ACHN (cell line): ENCODE measurements at regions not wholly inside any gene's neighbourhood (a gene's known extent, or its start where the extent isn't known, plus 50 kb on each side); places are given as distances from the start of the nearest gene placed in this dataset.

ENCODE experiments used
- DNase-seq: peaks from one replicate; pipeline ENCODE4 v3.0.0-alpha.2; 2015
- in situ Hi-C: cut with HindIII; loops from 2 replicates; pipeline ENCODE4 v1.10.0; 2017; ENCODE audit warnings: low sequenced_read_pairs, low pct_ligation_motif_present, low pct_unique_long_range_greater_than_20kb

- DNase-seq = no peak
- in situ Hi-C loops = no loop called here
These were observed 173.6 kb upstream of the AKR1E2 start for GRCh38 chr10:4652111-4653010.

GRCh38 chr10:4651404-4652037 lies 174.5 kb upstream of the AKR1E2 start:
- no peak for DNase-seq
- in situ Hi-C loops = no loop called here

GRCh38 chr10:4650582-4650981 lies 175.4 kb upstream of the AKR1E2 start:
- no peak for DNase-seq
- in situ Hi-C loops = no loop called here

GRCh38 chr10:4649886-4650508 lies 176.0 kb upstream of the AKR1E2 start:
- DNase-seq = no peak
- in situ Hi-C loops = no loop called here

- in situ Hi-C loops = no loop called here
- no peak for DNase-seq
These were observed 176.5 kb upstream of the AKR1E2 start for GRCh38 chr10:4649471-4649870.

- no peak for DNase-seq
- in situ Hi-C loops = no loop called here
These were observed 177.0 kb upstream of the AKR1E2 start for GRCh38 chr10:4648999-4649398.

GRCh38 chr10:4647109-4647785 lies 178.8 kb upstream of the AKR1E2 start:
- DNase-seq = no peak
- in situ Hi-C loops = no loop called here

GRCh38 chr10:4646547-4646946 lies 179.5 kb upstream of the AKR1E2 start:
- in situ Hi-C loops = no loop called here
- no peak for DNase-seq

- DNase-seq = no peak
- in situ Hi-C loops = no loop called here
These were observed 180.2 kb upstream of the AKR1E2 start for GRCh38 chr10:4645836-4646235.

- in situ Hi-C loops = no loop called here
These were observed 182.5 kb upstream of the AKR1E2 start for GRCh38 chr10:4643471-4643870.

GRCh38 chr10:4639960-4640359 lies 186.0 kb upstream of the AKR1E2 start:
- in situ Hi-C loops = no loop called here
- DNase-seq = no peak

More at GRCh38 chr10:4643471-4643870, 182.5 kb upstream of the AKR1E2 start:
- no peak for DNase-seq

- in situ Hi-C loops = no loop called here
- DNase-seq = no peak
These were observed 187.9 kb upstream of the AKR1E2 start for GRCh38 chr10:4638099-4638498.

GRCh38 chr10:4637657-4638056 lies 188.3 kb upstream of the AKR1E2 start:
- DNase-seq = no peak
- in situ Hi-C loops = no loop called here

GRCh38 chr10:4635883-4636282 lies 190.1 kb upstream of the AKR1E2 start:
- in situ Hi-C loops = no loop called here
- DNase-seq = no peak

GRCh38 chr10:4635388-4635787 lies 190.6 kb upstream of the AKR1E2 start:
- DNase-seq = no peak
- in situ Hi-C loops = no loop called here

- in situ Hi-C loops = no loop called here
- no peak for DNase-seq
These were observed 192.2 kb upstream of the AKR1E2 start for GRCh38 chr10:4633776-4634175.

- in situ Hi-C loops = no loop called here
- no peak for DNase-seq
These were observed 192.8 kb upstream of the AKR1E2 start for GRCh38 chr10:4633186-4633585.

- DNase-seq = no peak
- in situ Hi-C loops = no loop called here
These were observed 193.2 kb upstream of the AKR1E2 start for GRCh38 chr10:4632757-4633156.

- DNase-seq = no peak
- in situ Hi-C loops = no loop called here
These were observed 199.1 kb upstream of the AKR1E2 start for GRCh38 chr10:4626919-4627318.
